ENCODE measurements at regions not wholly inside any gene's neighbourhood (a gene's known extent, or its start where the extent isn't known, plus 50 kb on each side); places are given as distances from the start of the nearest gene placed in this dataset.

DNA sequence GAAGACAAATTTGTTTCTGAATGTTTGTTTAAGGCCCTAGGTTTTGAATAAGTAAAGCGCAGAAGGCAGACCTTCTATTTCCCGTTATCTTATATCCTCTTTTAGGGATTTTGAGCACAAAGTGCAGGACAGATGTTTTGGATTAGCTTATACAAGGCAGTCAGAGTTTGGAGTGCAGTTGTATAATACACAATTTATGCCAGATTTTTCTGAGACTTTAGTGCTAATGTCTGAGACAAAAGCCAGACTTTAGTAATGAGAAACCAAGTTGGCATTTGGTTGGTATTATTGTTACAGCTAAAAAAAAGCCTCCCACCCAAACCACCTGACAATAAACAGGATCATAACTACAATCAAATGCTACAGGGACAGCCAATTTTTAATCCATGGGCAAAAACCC lies 309.9 kb upstream of the SATB1 start:
- no peak overlapping the region for H3K14ac ChIP-seq (ENCODE audit: insufficient read length)
- TF ChIP-seq YY1 (IDR thresholded peaks at IDR 0.05; ENCODE audit: low read depth, low read length) (no peak), CBX8 (IDR thresholded peaks at IDR 0.05; ENCODE audit: borderline replicate concordance, low read depth, low read length) (no peak), TAF1 (IDR thresholded peaks at IDR 0.05; ENCODE audit: low read depth, low read length) (no peak), CREB1 (IDR thresholded peaks at IDR 0.05) (no peak), NRF1 (IDR thresholded peaks at IDR 0.05; ENCODE audit: low read depth, low read length) (no peak), JUN (IDR thresholded peaks at IDR 0.05; ENCODE audit: low read depth, low read length) (no peak), MAFK (IDR thresholded peaks at IDR 0.05; ENCODE audit: low read depth, low read length) (no peak), HDAC6 (IDR thresholded peaks at IDR 0.05; ENCODE audit: low read depth, low read length) (no peak), ZNF274 (IDR thresholded peaks at IDR 0.05; ENCODE audit: borderline replicate concordance, extremely low read depth, low read length) (no peak), CHD1 (IDR thresholded peaks at IDR 0.05; ENCODE audit: low read depth, low read length) (no peak), POLR2A (IDR thresholded peaks at IDR 0.05; ENCODE audit: control extremely low read depth in 1 of 2, low read depth in 2 of 2, low read length in 2 of 2) (no peak)
- TF ChIP-seq, protein P1, sequence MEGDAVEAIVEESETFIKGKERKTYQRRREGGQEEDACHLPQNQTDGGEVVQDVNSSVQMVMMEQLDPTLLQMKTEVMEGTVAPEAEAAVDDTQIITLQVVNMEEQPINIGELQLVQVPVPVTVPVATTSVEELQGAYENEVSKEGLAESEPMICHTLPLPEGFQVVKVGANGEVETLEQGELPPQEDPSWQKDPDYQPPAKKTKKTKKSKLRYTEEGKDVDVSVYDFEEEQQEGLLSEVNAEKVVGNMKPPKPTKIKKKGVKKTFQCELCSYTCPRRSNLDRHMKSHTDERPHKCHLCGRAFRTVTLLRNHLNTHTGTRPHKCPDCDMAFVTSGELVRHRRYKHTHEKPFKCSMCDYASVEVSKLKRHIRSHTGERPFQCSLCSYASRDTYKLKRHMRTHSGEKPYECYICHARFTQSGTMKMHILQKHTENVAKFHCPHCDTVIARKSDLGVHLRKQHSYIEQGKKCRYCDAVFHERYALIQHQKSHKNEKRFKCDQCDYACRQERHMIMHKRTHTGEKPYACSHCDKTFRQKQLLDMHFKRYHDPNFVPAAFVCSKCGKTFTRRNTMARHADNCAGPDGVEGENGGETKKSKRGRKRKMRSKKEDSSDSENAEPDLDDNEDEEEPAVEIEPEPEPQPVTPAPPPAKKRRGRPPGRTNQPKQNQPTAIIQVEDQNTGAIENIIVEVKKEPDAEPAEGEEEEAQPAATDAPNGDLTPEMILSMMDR (IDR thresholded peaks at IDR 0.05; ENCODE audit: control extremely low read depth in 1 of 3, insufficient read depth in 1 of 3, low read depth in 1 of 3, low read length in 3 of 3): no peak
- TF ChIP-seq, protein P2, sequence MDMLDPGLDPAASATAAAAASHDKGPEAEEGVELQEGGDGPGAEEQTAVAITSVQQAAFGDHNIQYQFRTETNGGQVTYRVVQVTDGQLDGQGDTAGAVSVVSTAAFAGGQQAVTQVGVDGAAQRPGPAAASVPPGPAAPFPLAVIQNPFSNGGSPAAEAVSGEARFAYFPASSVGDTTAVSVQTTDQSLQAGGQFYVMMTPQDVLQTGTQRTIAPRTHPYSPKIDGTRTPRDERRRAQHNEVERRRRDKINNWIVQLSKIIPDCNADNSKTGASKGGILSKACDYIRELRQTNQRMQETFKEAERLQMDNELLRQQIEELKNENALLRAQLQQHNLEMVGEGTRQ (IDR thresholded peaks at IDR 0.05; ENCODE audit: low read length): no peak
- no peak overlapping the region for H2AFZ ChIP-seq (ENCODE audit: low read length)
- no peak overlapping the region for H4K8ac ChIP-seq (ENCODE audit: extremely low read depth, insufficient read depth, low read length)
- no peak for FAIRE-seq
- H3K27me3 ChIP-seq (replicated peaks in 1 of 4; ENCODE audit: control insufficient read depth in 3 of 4, extremely low read depth in 1 of 4, insufficient read depth in 3 of 4, low read length in 3 of 4): no peaks in the 10 kb centered on the region
- no peak for DNase-seq (ENCODE audit: low read depth in 1 of 2, low spot score in 2 of 2)
- POLR2A ChIA-PET (ENCODE audit: partially characterized antibody): no interaction called here
- H3K56ac ChIP-seq (replicated peaks; ENCODE audit: insufficient read length, low read depth, low read length): no peak overlapping the region
- H3K4ac ChIP-seq (replicated peaks; ENCODE audit: insufficient read length, low read depth, low read length): no peak overlapping the region
- no peak overlapping the region for H2BK120ac ChIP-seq (replicated peaks; ENCODE audit: low read depth, low read length)
- H3K9me3 ChIP-seq (ENCODE audit: insufficient read depth in 2 of 2, low read depth in 1 of 2, low read length in 1 of 2): no peaks in the 10 kb centered on the region
- no peak overlapping the region for H3K4me2 ChIP-seq (ENCODE audit: insufficient read depth in 1 of 2, low read depth in 2 of 2, low read length in 2 of 2)
- H3K23me2 ChIP-seq (ENCODE audit: low read depth, low read length): no peaks in the 10 kb centered on the region
- no peak overlapping the region for H2BK5ac ChIP-seq (ENCODE audit: low read depth, low read length)
- no peak overlapping the region for H3K9ac ChIP-seq (replicated peaks in 1 of 4; ENCODE audit: extremely low read depth in 1 of 4, low read depth in 3 of 4, low read length in 3 of 4)
- H2AK5ac ChIP-seq (ENCODE audit: low read depth, low read length): no peak overlapping the region
- no peaks in the 10 kb centered on the region for H3K79me1 ChIP-seq (ENCODE audit: low read depth, low read length)
- H4K5ac ChIP-seq (ENCODE audit: insufficient read length, low read depth, low read length): no peak overlapping the region
- no peak overlapping the region for H4K91ac ChIP-seq (replicated peaks; ENCODE audit: insufficient read length, low read length)
- CTCF ChIA-PET (ENCODE audit: partially characterized antibody): interaction anchor here (0.7 to 2.6 kb wide), 2 partner anchors 24 to 175 kb away, joined by 3 to 7 read pairs; no protein-coding TSS in a partner anchor
- H3K79me2 ChIP-seq (ENCODE audit: control insufficient read depth in 1 of 2, insufficient read depth in 2 of 2, low read length in 2 of 2): no peaks in the 10 kb centered on the region
- no peak overlapping the region for H2BK20ac ChIP-seq (ENCODE audit: low read length)
- no peaks in the 10 kb centered on the region for H3K4me1 ChIP-seq (replicated peaks in 1 of 4; ENCODE audit: control insufficient read depth in 3 of 4, insufficient read depth in 4 of 4, low read length in 3 of 4)
- H4K20me1 ChIP-seq (replicated peaks in 1 of 2; ENCODE audit: control insufficient read depth in 1 of 2, insufficient read depth in 2 of 2, low read length in 2 of 2): no peaks in the 10 kb centered on the region
- H3K18ac ChIP-seq (ENCODE audit: extremely low read depth, low read length): no peak overlapping the region
- H2BK15ac ChIP-seq (ENCODE audit: low read length): no peak overlapping the region
- H2BK12ac ChIP-seq (ENCODE audit: low read depth, low read length): no peak overlapping the region
- no peak overlapping the region for H3K27ac ChIP-seq (ENCODE audit: low read depth, low read length)
- no peak overlapping the region for H3K4me3 ChIP-seq (ENCODE audit: extremely low read depth in 1 of 4, insufficient read depth in 2 of 4, low read depth in 3 of 4, low read length in 4 of 4)
- no peaks in the 10 kb centered on the region for H3K36me3 ChIP-seq (ENCODE audit: control insufficient read depth in 2 of 4, insufficient read depth in 4 of 4, low read length in 3 of 4)
- WGBS, 2 experiments (ENCODE audit: extremely low coverage in 1 of 2, insufficient coverage in 1 of 2, insufficient read length in 1 of 2, insufficient replicate concordance in 2 of 2, low coverage in 1 of 2, low lambda C conversion rate in 2 of 2, missing lambda C conversion rate in 1 of 2): 94% methylated on average over 2 of the region's 2 CpGs; no CpG with 5 or more reads in 1 of the 2 experiments
- no peak overlapping the region for H3K23ac ChIP-seq (ENCODE audit: insufficient read length)

Measured in H1 (cell line).